Type B pancreatic cell (in vitro differentiated cells): ENCODE measurements at regions not wholly inside any gene's neighbourhood (a gene's known extent, or its start where the extent isn't known, plus 50 kb on each side); places are given as distances from the start of the nearest gene placed in this dataset.
"Not testable (repeated sequence)": the region's sequence is repeated elsewhere in the genome, so short reads cannot be mapped to it uniquely, and the experiment has no call there.

Source experiments
- DNase-seq: peaks from one replicate; pipeline ENCODE4 v3.0.0; 2021; ENCODE audit warnings: mixed read lengths; ENCODE audit not compliant: unreplicated experiment; ENCODE audit errors: extremely low spot score
- H3K27ac Mint-ChIP-seq: 2 replicates; pipeline ENCODE4 v1.8.0; 2021; ENCODE audit warnings: mild to moderate bottlenecking, mixed read lengths
- H3K27me3 Mint-ChIP-seq: 2 replicates; pipeline ENCODE4 v1.8.0; 2021; ENCODE audit warnings: mixed read lengths
- H3K36me3 Mint-ChIP-seq: 2 replicates; pipeline ENCODE4 v1.8.0; 2021; ENCODE audit warnings: mixed read lengths
- H3K4me1 Mint-ChIP-seq: one replicate; pipeline ENCODE4 v1.8.0; 2021; ENCODE audit warnings: mixed read lengths; ENCODE audit not compliant: unreplicated experiment
- H3K4me3 Mint-ChIP-seq: 2 replicates; pipeline ENCODE4 v1.8.0; 2021; ENCODE audit warnings: mild to moderate bottlenecking, mixed read lengths
- H3K9me3 Mint-ChIP-seq: 2 replicates; pipeline ENCODE4 v1.8.0; 2021; ENCODE audit warnings: mixed read lengths
- TF ChIP-seq, protein P1 (sequence below): fragments of 200-600 bp; sonication (generic); conservative IDR thresholded peaks from 2 replicates; pipeline ENCODE4 v1.5.0; 2021; ENCODE audit warnings: antibody characterized with exemption, mild to moderate bottlenecking

DNA sequence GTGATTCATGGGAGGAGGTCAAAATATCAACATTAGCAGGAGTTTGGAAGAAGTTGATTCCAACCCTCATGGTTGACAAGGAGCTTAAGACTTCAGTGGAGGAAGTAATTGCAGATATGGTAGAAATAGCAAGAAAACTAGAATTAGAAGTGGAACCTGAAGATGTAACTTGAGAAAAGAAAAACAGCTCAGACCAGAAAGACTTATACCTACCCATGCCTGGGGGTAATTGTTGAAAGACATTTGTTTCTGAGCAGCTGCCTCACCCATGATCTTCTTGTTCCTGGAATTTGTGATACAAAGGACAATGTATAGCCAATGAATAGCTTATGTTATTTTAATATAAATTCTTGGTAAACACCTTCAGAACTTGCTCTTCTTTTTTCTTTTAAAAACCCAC, 128.6 kb downstream of the LRIG2 start:
- Mint-ChIP-seq H3K36me3 (no peaks in the 10 kb centered on the region), H3K4me1 (peaks cover 30% of the 10 kb centered on the region), H3K9me3 (no peaks in the 10 kb centered on the region), H3K27me3 (no peaks in the 10 kb centered on the region), H3K27ac (peak overlapping the region; percentile 93), H3K4me3 (peak overlapping the region; percentile 42)
- TF ChIP-seq, protein P1, sequence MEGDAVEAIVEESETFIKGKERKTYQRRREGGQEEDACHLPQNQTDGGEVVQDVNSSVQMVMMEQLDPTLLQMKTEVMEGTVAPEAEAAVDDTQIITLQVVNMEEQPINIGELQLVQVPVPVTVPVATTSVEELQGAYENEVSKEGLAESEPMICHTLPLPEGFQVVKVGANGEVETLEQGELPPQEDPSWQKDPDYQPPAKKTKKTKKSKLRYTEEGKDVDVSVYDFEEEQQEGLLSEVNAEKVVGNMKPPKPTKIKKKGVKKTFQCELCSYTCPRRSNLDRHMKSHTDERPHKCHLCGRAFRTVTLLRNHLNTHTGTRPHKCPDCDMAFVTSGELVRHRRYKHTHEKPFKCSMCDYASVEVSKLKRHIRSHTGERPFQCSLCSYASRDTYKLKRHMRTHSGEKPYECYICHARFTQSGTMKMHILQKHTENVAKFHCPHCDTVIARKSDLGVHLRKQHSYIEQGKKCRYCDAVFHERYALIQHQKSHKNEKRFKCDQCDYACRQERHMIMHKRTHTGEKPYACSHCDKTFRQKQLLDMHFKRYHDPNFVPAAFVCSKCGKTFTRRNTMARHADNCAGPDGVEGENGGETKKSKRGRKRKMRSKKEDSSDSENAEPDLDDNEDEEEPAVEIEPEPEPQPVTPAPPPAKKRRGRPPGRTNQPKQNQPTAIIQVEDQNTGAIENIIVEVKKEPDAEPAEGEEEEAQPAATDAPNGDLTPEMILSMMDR: no peak
- DNase-seq: no peak

DNA sequence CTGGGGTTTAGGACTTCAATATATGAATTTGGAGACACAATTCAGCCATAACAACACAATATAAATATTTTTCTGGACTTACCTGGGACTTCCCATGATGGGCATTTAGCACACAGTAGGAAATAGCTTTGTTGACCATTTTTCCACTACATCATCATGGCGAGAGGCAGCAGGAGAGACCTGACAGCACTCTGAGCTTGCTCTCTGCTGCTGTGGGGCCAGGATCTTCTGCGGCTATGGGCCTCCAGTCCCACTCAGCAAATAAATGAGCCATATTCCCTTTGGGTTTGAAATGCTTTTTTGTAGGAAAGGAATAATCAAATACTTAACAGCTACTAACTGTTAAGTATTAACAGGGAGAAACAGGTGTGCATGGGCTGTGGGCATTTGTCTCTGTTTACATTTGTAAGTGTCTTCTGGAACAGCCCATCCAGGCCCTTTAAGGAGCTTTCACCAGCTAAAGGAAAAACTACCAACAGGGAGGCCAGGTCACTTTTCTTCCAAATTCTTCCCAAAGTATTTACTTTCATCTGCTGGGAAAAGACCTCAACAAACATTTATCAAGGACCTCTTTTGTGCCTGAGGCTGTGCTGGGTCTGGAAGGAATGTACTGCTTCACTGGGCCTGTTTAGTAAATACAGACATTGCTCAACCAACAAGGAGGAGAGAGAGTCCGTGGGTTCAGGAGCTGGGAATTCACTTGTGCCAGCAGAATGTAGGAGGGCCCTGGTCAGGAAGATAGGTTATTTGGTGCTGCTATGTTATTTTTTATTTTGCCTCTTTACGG, 133.2 kb downstream of the LRIG2 start:
- Mint-ChIP-seq H3K36me3 (no peaks in the 10 kb centered on the region), H3K27ac (peak overlapping the region; percentile 37), H3K4me1 (peaks cover 28% of the 10 kb centered on the region), H3K4me3 (no peak overlapping the region), H3K9me3 (no peaks in the 10 kb centered on the region), H3K27me3 (no peaks in the 10 kb centered on the region)
- TF ChIP-seq, protein P1: no peak
- no peak for DNase-seq

DNA sequence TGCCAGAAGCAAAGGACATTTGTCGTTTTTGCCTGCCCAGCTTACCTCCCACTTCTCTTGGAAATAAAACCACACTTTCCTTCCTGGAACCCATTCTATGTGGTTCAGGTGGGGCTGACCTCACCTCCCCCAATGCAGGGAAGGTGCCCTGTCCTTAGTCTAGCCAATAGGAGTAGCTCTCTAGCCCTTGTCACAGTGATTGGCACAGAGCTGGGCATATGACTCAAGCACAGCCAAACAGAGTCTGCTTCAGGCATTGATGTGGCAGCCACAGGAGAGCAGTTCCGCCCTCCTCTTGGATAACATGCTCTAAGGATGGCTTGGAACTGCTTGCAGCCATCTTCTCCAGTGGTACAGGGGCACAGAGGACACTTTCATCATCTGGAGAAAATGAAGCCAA, 134.0 kb downstream of the LRIG2 start:
- DNase-seq: no peak
- H3K27me3 Mint-ChIP-seq: no peaks in the 10 kb centered on the region
- no peaks in the 10 kb centered on the region for H3K9me3 Mint-ChIP-seq
- TF ChIP-seq, protein P1: no peak
- H3K4me1 Mint-ChIP-seq: peaks cover 25% of the 10 kb centered on the region
- no peaks in the 10 kb centered on the region for H3K36me3 Mint-ChIP-seq
- H3K27ac Mint-ChIP-seq: no peak overlapping the region
- H3K4me3 Mint-ChIP-seq: no peak overlapping the region

GRCh38 chr1:113207457-113207856, 134.5 kb downstream of the LRIG2 start:
- H3K9me3 Mint-ChIP-seq: no peaks in the 10 kb centered on the region
- no peaks in the 10 kb centered on the region for H3K36me3 Mint-ChIP-seq
- H3K4me1 Mint-ChIP-seq: peaks cover 25% of the 10 kb centered on the region
- no peak for DNase-seq
- TF ChIP-seq, protein P1: no peak
- H3K4me3 Mint-ChIP-seq: no peak overlapping the region
- H3K27me3 Mint-ChIP-seq: no peaks in the 10 kb centered on the region
- peak overlapping the region; percentile 34 for H3K27ac Mint-ChIP-seq

GRCh38 chr1:113208425-113208824, 135.4 kb downstream of the LRIG2 start:
- Mint-ChIP-seq H3K4me3 (peak overlapping the region; percentile 5), H3K27ac (peak overlapping the region; percentile 18), H3K4me1 (peaks cover 25% of the 10 kb centered on the region)
- not testable (repeated sequence) for DNase-seq, H3K36me3 Mint-ChIP-seq, H3K9me3 Mint-ChIP-seq, H3K27me3 Mint-ChIP-seq

GRCh38 chr1:113210248-113210647, 137.2 kb downstream of the LRIG2 start:
- Mint-ChIP-seq H3K4me1 (peaks cover 25% of the 10 kb centered on the region), H3K9me3 (peaks cover 5% of the 10 kb centered on the region), H3K27me3 (no peaks in the 10 kb centered on the region), H3K4me3 (peak overlapping the region; percentile 55), H3K36me3 (no peaks in the 10 kb centered on the region), H3K27ac (peak overlapping the region; percentile 62)
- DNase-seq: no peak
- TF ChIP-seq, protein P1: no peak
